ENCODE measurements at regions not wholly inside any gene's neighbourhood (a gene's known extent, or its start where the extent isn't known, plus 50 kb on each side); places are given as distances from the start of the nearest gene placed in this dataset.
"Not testable (repeated sequence)": the region's sequence is repeated elsewhere in the genome, so short reads cannot be mapped to it uniquely, and the experiment has no call there.

DNA sequence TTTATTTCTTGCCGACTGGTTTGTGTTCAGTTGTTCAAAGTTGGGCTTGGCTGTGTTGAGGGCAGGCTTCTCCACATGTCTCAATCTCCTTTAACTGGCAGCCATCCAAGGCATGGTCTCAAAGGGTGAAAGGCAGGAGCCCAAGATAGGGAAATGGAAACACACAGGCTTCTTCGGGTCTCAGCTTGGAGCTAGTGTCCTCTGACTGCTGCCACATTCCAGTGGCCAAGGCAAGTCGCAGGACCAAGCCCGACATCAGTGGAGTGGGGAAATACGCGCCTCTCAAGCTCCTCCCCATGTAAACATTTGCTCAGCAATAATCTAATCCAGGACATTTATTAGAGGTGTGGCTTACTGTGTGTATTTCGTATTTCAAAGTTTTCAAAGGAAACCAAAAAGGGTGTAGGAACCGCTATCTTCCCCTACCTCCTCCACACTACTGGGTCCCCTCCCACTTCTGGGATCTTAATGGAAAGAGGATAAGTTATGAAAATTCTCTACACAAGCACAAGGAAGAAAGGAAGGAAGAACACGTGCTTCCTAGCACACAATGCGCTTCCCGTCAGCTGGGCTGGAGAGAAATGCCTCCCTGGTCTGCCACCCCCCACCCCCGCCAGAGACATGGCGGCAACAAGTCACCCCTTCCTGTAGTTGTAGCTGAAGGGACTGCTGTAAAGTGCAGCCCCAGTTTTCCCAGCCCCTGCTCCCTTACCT lies 181.7 kb downstream of the FAM43A start:
- no peak for DNase-seq (ENCODE audit: low spot score)

DNA sequence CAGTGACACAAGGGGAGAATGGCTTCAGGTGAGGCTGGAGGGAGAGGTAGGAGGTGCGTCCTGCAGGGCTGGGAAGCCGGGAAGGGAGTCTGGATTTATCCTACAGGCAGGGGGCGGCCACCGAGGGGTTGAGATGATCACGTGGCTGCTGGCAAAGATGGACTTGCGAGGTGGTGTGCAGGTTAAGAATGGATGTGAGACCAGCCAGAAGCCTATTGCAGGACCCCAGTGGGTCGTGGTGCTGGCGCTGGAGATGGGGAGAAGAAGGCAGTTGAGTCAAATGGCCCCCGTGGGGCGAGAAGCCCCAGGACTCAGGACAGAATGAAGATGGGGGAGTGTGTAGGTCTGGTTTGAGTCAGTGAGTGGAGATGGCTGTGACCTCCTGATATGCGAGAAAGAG lies 183.1 kb downstream of the FAM43A start:
- DNase-seq (ENCODE audit: low spot score), result no peak

DNA sequence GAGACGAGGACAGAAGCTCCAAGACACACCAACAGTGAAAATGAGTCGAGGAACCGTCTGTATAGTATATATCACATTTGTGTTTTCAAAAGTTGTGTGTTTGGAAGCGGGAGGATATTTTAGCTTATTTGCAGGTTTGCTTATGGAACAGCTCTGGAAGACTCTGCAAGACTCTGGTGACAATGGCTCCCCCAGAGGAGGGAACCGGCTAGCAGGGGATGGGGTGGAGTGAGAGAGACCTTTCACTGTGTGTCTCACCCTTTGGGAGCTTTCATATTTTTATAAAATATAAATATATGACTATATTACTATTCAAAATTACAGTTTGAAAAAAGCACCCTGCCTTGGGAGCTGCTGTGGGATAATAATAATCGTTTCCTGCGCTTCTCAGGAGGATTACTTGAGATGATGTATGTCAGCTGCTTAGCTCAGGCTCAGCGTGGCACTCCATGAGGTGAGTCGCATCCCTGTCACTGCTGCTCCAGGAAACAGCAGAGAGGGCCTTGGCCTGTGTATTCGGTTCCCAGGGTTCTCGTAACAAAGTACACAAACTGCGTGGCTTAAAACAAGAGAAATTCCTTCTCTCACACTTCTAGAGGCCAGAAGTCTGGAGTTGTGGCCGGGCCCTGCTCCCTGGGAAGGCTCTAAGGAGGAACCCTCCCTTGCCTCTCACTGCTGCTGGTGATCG lies 183.9 kb downstream of the FAM43A start:
- no peak for DNase-seq (ENCODE audit: low spot score)

DNA sequence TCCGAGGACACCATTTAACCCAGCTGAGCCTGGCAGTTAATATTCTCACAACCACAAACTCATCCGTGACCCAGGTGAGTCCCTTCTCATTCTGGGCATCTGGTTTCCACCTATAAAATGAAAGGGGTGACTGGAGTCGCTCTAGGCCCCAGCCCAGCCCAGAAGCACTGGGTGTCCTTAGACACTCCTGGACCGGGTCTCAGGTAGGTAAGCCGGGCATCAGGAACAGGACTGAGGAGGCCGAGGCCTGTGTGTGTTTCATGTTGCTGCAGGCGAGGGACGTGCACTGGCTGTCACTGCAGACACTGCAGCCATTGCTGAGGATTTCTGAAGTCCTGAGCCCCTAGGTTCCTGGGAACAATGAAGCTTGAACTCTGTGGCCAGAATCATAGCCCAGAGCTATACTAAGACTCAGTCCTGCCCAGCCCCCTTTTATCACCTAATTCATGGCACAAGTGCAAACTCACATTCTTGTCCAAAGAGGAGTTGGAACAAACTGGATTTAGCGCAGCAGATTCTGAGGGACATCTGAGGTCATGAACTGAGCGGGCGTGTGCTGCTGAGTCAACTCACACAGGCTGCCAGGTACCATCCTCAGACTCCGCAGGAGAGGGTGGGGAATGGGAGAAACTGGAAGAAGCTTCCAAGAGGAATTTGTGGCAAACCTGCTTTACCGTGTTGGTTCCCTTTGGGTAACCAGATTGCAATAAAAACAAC lies 184.9 kb downstream of the FAM43A start:
- DNase-seq (ENCODE audit: low spot score), result no peak

DNA sequence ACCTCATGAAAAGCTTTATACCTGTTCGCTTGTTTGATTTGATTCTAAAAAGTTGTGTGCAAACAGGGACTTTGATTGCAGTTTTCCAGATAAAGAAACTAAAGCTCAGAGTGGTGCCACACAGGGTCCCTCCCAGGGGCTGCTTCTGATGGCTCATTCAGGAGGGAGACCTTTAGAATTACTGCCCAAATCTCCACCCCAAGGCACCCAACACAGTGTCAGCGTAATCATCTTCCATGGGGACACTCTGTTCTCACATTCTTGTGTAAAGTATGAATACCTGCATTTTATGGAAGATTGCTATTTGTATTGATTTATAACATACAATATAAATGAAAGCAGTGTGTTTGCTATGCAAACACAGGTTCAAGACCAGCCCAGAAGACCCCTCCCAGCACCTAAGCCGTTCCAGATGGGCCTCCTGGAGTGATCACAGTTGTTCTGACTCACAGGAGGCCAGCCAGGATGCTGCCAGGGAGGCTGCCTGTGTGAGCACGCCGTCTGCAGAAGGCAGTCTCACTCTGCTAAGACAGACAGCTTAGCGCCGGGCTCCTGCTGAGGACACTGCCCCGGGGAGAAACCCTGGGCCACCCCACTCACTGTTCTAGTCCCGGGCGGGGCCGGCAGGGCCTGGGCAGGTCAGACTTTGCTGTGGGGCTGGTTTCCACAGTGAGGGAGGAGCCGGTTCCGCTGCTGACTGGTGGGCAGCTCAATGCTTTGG lies 185.6 kb downstream of the FAM43A start:
- peak; percentile 54 for DNase-seq (ENCODE audit: low spot score)

DNA sequence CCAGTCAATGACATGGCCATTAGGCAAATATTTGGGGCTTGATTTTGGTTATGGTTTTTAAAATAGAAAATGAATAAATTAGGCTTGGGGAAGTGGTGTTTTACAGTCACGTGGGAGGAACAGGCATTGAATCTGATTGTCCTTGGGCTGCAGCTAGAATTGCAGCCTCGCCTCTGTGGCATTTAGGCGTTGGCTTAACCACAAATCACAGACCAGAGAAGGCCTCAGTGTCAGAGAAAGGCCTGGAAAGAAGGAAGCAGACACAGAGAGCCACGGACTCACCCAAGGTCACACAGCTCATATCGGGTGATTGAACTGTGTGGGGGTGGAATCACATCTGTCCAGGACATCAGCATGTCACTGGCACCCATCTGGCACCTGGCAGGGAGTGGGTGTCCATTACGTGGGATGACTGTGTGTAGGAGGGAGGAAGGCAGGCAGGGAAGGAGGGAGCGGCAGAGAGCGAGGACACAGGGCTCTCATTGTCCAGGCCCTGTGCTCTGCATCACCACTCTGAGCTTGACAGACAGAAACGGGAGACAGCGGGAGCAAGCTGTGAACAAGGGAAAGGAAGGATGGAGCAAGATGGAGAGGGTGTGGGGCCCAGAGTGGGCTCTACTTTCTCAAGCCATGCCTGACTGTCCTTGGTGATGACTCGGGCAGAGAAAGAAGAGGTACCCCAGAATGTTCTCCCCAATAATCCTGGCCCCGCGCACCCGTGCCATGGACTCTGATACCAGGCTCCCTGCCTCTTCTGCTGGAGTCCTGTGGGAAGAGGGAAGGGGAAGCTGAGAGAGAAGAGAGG lies 186.4 kb downstream of the FAM43A start:
- DNase-seq (ENCODE audit: low spot score), result peak; percentile 52

DNA sequence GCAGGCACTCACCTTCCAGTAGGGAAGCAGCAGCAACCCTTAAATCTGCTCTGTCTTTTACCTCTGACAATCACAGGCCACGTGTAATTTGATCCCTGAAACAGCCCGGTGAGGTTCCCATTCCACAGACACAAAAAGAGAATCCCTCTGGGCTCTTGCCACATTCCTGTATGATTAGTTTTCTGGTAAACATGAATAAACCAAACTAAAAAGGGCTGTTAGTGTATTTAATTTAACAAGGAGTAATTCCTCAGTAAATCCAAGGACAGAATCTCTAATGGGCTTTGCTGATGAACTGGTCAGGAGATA lies 186.9 kb downstream of the FAM43A start:
- DNase-seq (ENCODE audit: low spot score), result no peak

DNA sequence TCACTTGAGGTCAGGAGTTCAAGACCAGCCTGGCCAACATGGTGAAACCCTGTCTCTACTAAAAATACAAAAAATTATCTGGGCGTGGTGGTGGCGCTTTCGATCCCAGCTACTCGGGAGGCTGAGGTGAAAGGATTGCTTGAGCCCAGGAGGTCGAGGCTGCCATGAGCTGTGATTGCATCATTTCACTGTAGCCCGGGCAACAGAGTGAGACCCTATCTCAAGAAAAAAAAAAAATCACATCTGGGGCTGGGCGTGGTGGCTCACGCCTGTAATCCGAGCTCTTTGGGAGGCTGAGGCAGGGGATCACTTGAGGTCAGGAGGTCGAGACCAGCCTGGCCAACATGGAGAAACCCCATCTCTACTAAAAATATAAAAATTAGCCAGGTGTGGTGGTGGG lies 187.8 kb downstream of the FAM43A start:
- DNase-seq (ENCODE audit: low spot score), result not testable (repeated sequence)

DNA sequence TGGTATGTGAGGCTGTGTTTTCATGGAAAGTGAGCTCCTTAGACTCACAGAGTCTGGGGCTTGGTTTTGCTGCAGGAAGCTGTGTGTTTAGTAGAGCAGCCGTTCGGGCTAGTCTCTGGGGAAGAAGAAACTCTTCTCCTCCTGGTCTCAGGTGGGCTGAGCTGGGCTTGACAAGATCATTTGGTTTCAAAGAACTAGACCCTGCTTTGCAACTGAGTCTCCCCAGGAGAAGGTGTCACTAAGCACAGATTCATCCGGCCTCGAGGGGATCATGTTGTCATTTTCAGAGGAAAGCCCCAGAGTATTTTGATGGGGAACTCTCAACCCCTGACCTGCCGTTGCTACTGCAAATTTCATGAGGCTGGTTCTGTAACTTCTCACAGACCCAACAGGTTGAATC lies 188.5 kb downstream of the FAM43A start:
- no peak for DNase-seq (ENCODE audit: low spot score)

DNA sequence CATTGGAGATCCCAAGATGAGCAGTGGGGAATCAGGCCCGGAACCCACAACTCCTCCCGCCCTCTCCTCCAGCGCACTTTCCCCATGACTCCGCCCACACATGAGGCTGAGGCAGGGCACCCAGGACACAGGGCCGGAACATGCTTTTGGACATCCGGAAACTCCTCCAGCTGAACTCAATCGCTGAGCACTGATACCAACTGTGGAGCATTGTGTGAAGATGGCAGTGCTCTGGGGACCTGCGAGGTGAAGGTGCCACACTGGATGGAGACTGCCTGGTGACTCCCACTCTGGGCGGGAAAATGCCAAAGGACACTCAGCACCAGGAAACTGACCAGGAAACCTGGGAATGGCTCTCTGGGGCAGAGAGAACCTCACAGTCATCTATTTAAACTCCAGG lies 189.1 kb downstream of the FAM43A start:
- DNase-seq (ENCODE audit: low spot score), result no peak

DNA sequence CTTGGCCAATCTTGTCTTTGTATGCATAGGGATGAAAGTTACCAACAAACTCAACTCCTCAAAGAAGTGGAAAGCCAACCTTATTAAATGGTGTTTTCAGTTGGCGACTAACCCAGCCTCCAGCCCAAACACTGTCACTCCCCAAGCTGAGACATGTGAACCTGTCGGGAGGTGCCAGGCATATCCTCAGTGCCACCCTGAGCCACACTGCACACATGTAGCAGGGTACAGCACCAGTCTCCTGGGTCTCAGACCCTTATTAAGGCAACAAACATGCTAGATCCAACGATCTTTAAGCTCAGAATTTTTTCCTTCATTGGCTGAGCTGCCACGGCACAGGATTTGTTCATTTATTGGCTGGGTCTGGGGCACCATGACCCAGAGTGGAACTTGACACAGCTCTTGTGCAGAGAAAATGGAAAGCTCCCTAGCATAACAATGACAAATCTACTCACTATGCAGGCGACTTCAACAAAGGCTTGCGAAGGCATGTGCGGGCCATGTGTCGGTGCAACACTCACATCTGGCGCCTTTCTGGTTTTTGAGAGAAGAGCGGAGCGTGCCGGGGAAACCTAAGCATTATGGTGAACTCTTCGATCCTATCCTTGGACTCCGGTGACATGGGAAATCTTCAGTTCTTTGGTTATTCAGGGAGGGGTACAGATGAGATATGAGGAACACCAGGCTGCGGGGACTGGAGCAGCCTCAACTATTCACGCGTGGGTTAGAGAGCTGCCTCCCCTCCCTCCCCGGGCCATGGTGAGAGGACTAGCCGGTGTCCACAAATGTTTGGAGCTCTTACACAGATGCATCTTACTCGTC lies 190.1 kb downstream of the FAM43A start:
- no peak for DNase-seq (ENCODE audit: low spot score)

GRCh38 chr3:194876403-194877095 lies 190.9 kb downstream of the FAM43A start:
- DNase-seq (ENCODE audit: low spot score), result no peak

DNA sequence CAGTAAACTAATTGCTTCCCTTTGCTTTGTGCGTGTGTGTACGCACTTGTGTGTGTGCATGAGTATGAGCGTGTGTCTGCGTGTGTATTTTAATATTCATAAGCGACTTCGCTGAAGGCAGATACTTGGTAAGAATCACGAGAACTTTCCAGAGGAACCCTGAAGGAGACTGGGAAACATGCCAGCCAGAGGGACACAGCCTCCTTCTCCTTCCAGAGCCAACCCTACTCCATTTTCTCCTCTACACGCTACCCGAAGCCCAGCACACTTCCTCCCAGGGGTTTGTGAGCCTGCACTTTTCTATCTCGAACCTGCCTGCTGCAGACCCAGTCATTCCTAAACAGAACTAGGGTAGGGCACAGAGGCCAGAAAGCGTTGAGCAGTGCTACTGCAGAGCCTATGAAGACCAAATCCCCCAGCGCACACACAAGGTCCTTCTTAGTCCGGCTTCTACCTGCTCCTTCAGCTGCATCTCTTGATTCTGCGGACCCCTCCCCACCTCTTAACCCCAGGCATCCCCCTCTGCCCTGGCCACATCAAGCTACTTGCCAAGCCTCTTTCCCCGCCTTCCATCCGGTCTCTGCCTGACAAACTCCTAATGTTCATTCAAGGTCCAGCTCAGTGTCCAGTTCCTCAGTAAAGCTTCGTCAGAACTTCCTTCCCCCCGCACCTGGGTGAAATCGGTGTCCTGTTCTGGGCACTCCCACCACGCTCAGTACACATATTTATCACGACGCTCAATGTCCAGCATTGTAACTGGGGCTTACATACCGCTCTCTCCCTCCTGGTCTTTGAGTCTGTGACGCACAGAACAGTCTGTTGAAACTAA lies 191.8 kb downstream of the FAM43A start:
- no peak for DNase-seq (ENCODE audit: low spot score)

DNA sequence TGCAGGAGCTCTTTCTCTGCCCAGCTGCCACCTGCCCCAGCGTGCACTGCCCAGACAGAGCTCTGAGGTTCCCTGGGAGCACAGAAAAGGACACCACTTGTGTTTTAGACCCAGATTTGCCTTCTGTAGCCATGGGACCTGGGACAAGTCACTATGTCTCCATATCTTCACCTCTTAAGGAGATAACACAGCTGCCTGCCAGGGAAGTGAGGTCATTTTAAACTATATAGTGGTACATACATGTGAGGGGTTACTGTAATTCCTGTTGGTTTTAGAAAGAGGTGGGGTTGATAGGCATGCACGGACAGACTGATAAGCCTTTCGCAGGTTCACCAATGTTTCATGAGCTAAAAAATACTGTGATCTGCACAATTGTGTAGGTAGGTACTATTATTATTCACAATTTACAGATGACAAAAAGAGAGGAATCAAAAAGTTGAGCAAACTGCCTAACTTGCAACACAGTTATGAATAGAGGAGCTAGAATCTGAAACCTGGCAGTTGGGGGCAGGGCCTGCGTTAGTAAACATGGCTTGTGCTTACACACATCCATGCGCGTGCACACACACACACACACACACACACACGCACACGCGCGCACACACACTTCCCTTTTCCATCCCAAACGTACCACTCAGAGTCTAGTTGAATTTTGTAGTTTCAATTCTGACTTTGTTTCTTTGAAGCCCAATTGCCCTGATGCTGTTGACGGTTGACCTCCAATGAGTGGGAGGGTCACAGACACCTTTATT lies 193.6 kb downstream of the FAM43A start:
- DNase-seq (ENCODE audit: low spot score), result no peak

DNA sequence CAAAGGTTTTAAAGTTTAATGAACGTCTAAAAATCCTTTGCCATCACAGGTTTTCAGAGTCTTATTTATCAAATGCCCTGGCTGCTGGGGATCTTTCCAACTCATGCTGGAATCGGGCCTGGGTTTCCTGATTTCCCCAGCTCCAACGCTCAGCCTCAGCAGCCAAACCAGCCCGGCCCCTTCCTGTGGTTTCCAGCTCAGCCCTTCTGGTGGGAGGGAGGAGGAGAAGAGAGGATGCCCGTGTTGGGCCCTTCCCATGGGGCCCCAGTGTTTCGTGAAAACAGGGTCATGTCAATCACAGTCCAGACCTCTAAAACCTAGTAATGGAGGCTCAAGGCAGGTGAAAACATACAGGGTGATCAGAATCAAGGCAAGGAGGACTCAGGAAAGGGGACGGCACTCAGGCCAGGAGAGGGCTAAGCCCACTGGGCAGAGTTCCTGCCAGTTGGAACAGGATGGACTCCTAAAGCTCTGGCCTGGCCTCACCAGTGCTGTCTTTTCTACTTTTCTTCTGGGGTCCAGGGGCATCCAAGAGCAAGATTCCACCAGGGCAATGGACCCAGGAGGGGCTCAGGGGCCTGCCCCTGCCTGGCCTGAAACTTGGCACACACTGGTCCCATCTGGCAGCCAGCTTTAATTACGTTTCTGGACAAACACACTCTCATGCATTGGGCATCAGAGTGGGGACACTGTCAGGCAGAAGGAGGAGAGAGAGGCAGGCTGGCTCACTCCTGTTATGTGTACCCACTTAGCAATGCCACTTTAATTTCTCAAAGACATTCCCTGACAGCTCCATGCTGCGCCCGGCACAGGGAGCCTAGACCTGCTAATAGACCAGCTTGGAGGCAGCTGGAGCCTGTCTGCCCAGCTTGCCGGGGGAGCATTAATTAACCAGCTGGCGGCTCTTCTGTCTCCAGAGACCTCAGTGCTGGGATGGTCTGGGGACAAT lies 194.6 kb downstream of the FAM43A start:
- no peak for DNase-seq (ENCODE audit: low spot score)

DNA sequence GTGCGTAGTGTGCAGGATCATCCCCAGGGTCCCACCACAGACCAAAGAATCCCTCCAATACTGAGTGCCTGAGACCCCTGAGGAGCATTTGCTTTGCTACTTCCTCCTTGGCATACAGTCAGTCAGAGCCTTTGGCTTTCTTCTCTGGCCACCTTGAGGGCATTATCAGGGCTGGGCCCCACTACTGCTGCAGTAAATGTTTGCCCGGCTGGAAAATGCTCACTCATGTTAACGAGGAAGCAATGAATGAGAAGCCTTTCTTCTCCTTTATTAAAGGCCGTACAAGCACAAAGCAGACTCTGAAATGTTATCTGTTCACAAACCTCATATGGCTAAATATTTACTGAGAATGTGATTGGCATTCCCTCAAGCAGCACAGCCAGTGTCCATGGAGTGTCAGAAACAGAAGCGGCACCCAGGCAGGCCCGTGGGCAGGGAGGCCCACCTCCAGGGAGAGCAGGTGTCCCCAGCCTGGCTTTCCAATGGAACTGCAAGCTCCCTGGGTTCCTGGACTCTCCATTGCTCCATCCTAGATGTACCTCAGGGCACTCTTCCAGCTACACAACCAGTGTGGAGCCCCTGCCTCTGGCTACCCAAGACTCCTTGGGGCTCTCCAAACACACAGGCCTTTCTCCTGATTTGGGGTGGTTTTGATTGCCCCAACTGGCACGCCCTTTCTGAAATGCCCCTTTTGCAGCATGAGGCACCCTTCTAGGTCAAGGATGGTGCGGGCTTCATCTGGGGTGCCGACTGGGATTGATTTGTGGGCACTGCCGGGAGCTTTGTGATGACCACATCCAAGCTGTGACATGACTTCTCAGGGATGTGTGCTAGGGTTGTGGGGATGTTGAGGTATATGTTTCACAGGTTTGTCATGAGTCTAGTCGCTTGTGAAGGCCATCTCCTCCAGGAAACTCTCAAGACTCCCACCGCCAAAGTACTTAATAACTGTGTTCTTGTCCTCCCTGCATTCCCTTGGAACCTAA lies 195.6 kb downstream of the FAM43A start:
- DNase-seq (ENCODE audit: low spot score), result no peak
